GM23338 (cell line): ENCODE measurements at regions not wholly inside any gene's neighbourhood (a gene's known extent, or its start where the extent isn't known, plus 50 kb on each side); places are given as distances from the start of the nearest gene placed in this dataset.

Source experiments
- ATAC-seq: fragments of 200-7000 bp; cut with Tn5 transposase; 3 replicates; pipeline ENCODE4 v1.9.1; 2020
- DNase-seq: peaks from one replicate; pipeline ENCODE4 v3.0.0-alpha.2; 2015; ENCODE audit warnings: low spot score
- H2AFZ ChIP-seq: fragments of 200-600 bp; sonication (generic); 2 replicates; pipeline ENCODE4 v1.8.0; 2016; ENCODE audit warnings: antibody characterized with exemption, mild to moderate bottlenecking, moderate library complexity
- H3F3A ChIP-seq: fragments of 200-600 bp; sonication (generic); replicated peaks from 2 replicates; pipeline ENCODE4 v1.8.0; 2017; ENCODE audit warnings: antibody characterized with exemption, mixed run types, low read depth
- H3K27ac ChIP-seq: fragments of 200-600 bp; sonication (generic); 2 replicates; pipeline ENCODE4 v1.6.1; 2016; ENCODE audit warnings: low read depth
- H3K27me3 ChIP-seq: fragments of 200-600 bp; sonication (generic); 2 replicates; pipeline ENCODE4 v1.8.0; 2016; ENCODE audit warnings: mild to moderate bottlenecking, mixed run types, moderate library complexity; ENCODE audit not compliant: insufficient read depth
- H3K36me3 ChIP-seq: fragments of 200-600 bp; sonication (generic); 2 replicates; pipeline ENCODE4 v1.8.0; 2016; ENCODE audit warnings: mild to moderate bottlenecking; ENCODE audit not compliant: insufficient read depth
- H3K4me1 ChIP-seq: fragments of 200-600 bp; sonication (generic); 2 replicates; pipeline ENCODE4 v1.8.0; 2016; ENCODE audit warnings: mild to moderate bottlenecking, moderate library complexity; ENCODE audit not compliant: insufficient read depth
- H3K4me2 ChIP-seq: fragments of 200-600 bp; sonication (generic); 2 replicates; pipeline ENCODE4 v1.7.1; 2017; ENCODE audit warnings: mixed run types
- H3K4me3 ChIP-seq: fragments of 200-600 bp; sonication (generic); 2 replicates; pipeline ENCODE4 v1.6.1; 2016; ENCODE audit warnings: mixed run types
- H3K79me2 ChIP-seq: fragments of 200-600 bp; sonication (generic); replicated peaks from 2 replicates; pipeline ENCODE4 v1.8.0; 2017; ENCODE audit warnings: mild to moderate bottlenecking; ENCODE audit not compliant: insufficient read depth
- H3K9me2 ChIP-seq: fragments of 200-600 bp; sonication (generic); 2 replicates; pipeline ENCODE4 v1.8.0; 2017; ENCODE audit not compliant: insufficient read depth
- H4K20me1 ChIP-seq: fragments of 200-600 bp; sonication (generic); replicated peaks from 2 replicates; pipeline ENCODE4 v1.8.0; 2017; ENCODE audit warnings: mild to moderate bottlenecking; ENCODE audit not compliant: insufficient read depth
- H3K27ac Mint-ChIP-seq: 2 replicates; pipeline ENCODE4 v1.8.0; 2020; ENCODE audit warnings: inconsistent platforms, mild to moderate bottlenecking, moderate library complexity, mixed read lengths
- H3K27me3 Mint-ChIP-seq: 3 replicates; pipeline ENCODE4 v1.8.0; 2022; ENCODE audit warnings: low read depth, mild to moderate bottlenecking, moderate library complexity, mixed read lengths, inconsistent platforms; ENCODE audit not compliant: insufficient read depth, poor library complexity
- H3K36me3 Mint-ChIP-seq: 3 replicates; pipeline ENCODE4 v1.8.0; 2021; ENCODE audit warnings: low read depth, mild to moderate bottlenecking, inconsistent platforms, moderate library complexity, mixed read lengths
- H3K4me1 Mint-ChIP-seq: 3 replicates; pipeline ENCODE4 v1.8.0; 2020; ENCODE audit warnings: mild to moderate bottlenecking, inconsistent platforms, mixed read lengths
- H3K4me3 Mint-ChIP-seq: 3 replicates; pipeline ENCODE4 v1.8.0; 2021; ENCODE audit warnings: moderate library complexity, mild to moderate bottlenecking, inconsistent platforms, mixed read lengths
- H3K9me3 Mint-ChIP-seq: 3 replicates; pipeline ENCODE4 v1.8.0; 2020; ENCODE audit warnings: moderate library complexity, mild to moderate bottlenecking, inconsistent platforms, mixed read lengths
- CREB1 ChIP-seq: fragments of 250-450 bp; sonication (Bioruptor Pico); IDR thresholded peaks from 2 replicates; pipeline ENCODE4 v1.5.0; 2020; ENCODE audit warnings: low read depth, mild to moderate bottlenecking, moderate library complexity
- CTCF ChIP-seq, 2 experiments: fragments of 200-600 bp in 1 of 2; sonication (generic) in 1 of 2; conservative IDR thresholded peaks; 2 replicates each; pipeline versions ENCODE4 v1.5.1 to v1.6.1; 2016 to 2017; ENCODE audit warnings: antibody characterized with exemption in 2 of 2, low read depth in 2 of 2, mild to moderate bottlenecking in 2 of 2, moderate library complexity in 1 of 2
- ETS1 ChIP-seq: IDR thresholded peaks from 2 replicates; pipeline ENCODE4 v1.6.1; 2016; ENCODE audit warnings: antibody characterized with exemption
- JUNB ChIP-seq: IDR thresholded peaks from one replicate; pipeline ENCODE4 v1.6.1; 2016; ENCODE audit warnings: antibody characterized with exemption; ENCODE audit not compliant: unreplicated experiment
- NANOG ChIP-seq: IDR thresholded peaks from 2 replicates; pipeline ENCODE4 v1.6.1; 2016; ENCODE audit warnings: antibody characterized with exemption, borderline replicate concordance
- ZNF114 ChIP-seq: fragments of 250-450 bp; sonication (Bioruptor Pico); IDR thresholded peaks from 2 replicates; pipeline ENCODE4 v1.5.0; 2020; ENCODE audit warnings: mild to moderate bottlenecking, moderate library complexity
- ZNF331 ChIP-seq: fragments of 250-450 bp; sonication (Bioruptor Pico); IDR thresholded peaks from 2 replicates; pipeline ENCODE4 v1.5.0; 2020; ENCODE audit warnings: low read depth, mild to moderate bottlenecking, moderate library complexity
- ZNF462 ChIP-seq: fragments of 250-450 bp; sonication (Bioruptor Pico); IDR thresholded peaks from 2 replicates; pipeline ENCODE4 v1.5.0; 2020; ENCODE audit warnings: mild to moderate bottlenecking, moderate library complexity

GRCh38 chr7:85489498-85489897 is 302.6 kb upstream of the SEMA3D start:
- Histone ChIP-seq H3K27me3 (no peaks in the 10 kb centered on the region), H3K9me2 (no peaks in the 10 kb centered on the region), H3K27ac (no peak overlapping the region), H3K36me3 (no peaks in the 10 kb centered on the region), H3K4me3 (no peak overlapping the region), H3K4me2 (no peak overlapping the region), H2AFZ (no peak overlapping the region), H3K79me2 (no peaks in the 10 kb centered on the region), H4K20me1 (no peaks in the 10 kb centered on the region), H3F3A (no peaks in the 10 kb centered on the region), H3K4me1 (no peaks in the 10 kb centered on the region)
- no peaks in the 10 kb centered on the region for H3K9me3 Mint-ChIP-seq
- DNase-seq: no peak
- no peaks in the 10 kb centered on the region for H3K4me1 Mint-ChIP-seq
- H3K36me3 Mint-ChIP-seq: no peaks in the 10 kb centered on the region
- no peaks in the 10 kb centered on the region for H3K27me3 Mint-ChIP-seq
- no peak overlapping the region for H3K4me3 Mint-ChIP-seq
- TF ChIP-seq ETS1: no peak
- no peak for TF ChIP-seq ZNF114
- TF ChIP-seq ZNF331 (CRISPR knock-in tag): no peak
- TF ChIP-seq CTCF (conservative IDR thresholded peaks at IDR 0.05; ENCODE audit: low read depth in 2 of 2): no peak
- no peak for TF ChIP-seq CREB1 (CRISPR knock-in tag)
- TF ChIP-seq JUNB: no peak
- no peak for TF ChIP-seq NANOG
- TF ChIP-seq ZNF462 (CRISPR knock-in tag): no peak
- no peak for ATAC-seq
- no peak overlapping the region for H3K27ac Mint-ChIP-seq
